Brain microvascular endothelial cell (primary cell): ENCODE measurements at regions not wholly inside any gene's neighbourhood (a gene's known extent, or its start where the extent isn't known, plus 50 kb on each side); places are given as distances from the start of the nearest gene placed in this dataset.

Experiments used
- DNase-seq: peaks from one replicate; pipeline ENCODE4 v3.0.0-alpha.2; 2020
- H3K27ac ChIP-seq: fragments of 250-450 bp; sonication (Bioruptor Pico); 2 replicates; pipeline ENCODE4 v1.5.1; 2020; ENCODE audit warnings: mild to moderate bottlenecking, moderate library complexity
- H3K27me3 ChIP-seq: fragments of 250-450 bp; sonication (Bioruptor Pico); replicated peaks from 2 replicates; pipeline ENCODE4 v1.5.1; 2020; ENCODE audit warnings: mild to moderate bottlenecking
- H3K36me3 ChIP-seq: fragments of 250-450 bp; sonication (Bioruptor Pico); replicated peaks from 2 replicates; pipeline ENCODE4 v1.5.1; 2020; ENCODE audit warnings: mild to moderate bottlenecking
- H3K4me3 ChIP-seq: 2 replicates; pipeline ENCODE4 v1.5.1; 2011; ENCODE audit warnings: low read depth, mild to moderate bottlenecking, control low read depth, low read length, moderate library complexity
- in situ Hi-C: cut with HindIII; loops from 2 replicates; pipeline ENCODE4 v1.10.0; 2017; ENCODE audit warnings: low sequenced_read_pairs, low pct_ligation_motif_present
- TF ChIP-seq, protein P1 (sequence below): IDR thresholded peaks from 2 replicates; pipeline ENCODE4 v1.5.1; 2011; ENCODE audit warnings: low read depth, mild to moderate bottlenecking, moderate library complexity, low read length, control low read depth, inconsistent platforms; ENCODE audit errors: missing control alignments

DNA sequence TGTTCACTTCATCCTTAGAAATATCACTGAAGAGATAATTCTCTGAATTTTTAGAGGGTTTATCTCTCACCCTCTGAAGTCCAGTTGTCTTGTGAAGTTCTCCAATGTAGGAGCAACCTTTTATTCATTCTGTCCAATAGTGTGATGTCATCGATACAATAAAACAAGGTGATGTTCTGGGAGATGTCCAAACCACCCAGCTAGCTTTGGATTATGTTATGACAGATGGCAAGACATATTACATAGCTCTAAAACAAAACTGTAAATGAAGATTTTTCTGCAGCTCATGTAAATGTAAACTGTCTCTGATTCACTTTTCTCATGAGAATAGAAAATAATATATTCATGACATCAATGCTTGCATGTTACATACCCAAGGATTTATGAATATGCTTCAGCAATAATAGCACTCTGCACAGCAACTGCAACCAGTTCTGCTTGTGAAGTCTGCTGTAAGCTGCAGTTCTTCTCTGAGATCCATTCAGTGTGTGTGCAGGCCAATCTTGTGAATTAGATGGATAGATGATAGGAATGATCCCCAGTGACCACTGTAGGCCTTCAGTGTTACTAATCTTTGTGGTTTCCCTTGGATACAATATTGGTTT lies 172.6 kb upstream of the CDH12 start:
- no peak for DNase-seq
- Histone ChIP-seq H3K27me3 (no peaks in the 10 kb centered on the region), H3K4me3 (no peak overlapping the region), H3K27ac (no peak overlapping the region), H3K36me3 (no peaks in the 10 kb centered on the region)
- TF ChIP-seq, protein P1, sequence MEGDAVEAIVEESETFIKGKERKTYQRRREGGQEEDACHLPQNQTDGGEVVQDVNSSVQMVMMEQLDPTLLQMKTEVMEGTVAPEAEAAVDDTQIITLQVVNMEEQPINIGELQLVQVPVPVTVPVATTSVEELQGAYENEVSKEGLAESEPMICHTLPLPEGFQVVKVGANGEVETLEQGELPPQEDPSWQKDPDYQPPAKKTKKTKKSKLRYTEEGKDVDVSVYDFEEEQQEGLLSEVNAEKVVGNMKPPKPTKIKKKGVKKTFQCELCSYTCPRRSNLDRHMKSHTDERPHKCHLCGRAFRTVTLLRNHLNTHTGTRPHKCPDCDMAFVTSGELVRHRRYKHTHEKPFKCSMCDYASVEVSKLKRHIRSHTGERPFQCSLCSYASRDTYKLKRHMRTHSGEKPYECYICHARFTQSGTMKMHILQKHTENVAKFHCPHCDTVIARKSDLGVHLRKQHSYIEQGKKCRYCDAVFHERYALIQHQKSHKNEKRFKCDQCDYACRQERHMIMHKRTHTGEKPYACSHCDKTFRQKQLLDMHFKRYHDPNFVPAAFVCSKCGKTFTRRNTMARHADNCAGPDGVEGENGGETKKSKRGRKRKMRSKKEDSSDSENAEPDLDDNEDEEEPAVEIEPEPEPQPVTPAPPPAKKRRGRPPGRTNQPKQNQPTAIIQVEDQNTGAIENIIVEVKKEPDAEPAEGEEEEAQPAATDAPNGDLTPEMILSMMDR: no peak
- in situ Hi-C loops: no loop called here

DNA sequence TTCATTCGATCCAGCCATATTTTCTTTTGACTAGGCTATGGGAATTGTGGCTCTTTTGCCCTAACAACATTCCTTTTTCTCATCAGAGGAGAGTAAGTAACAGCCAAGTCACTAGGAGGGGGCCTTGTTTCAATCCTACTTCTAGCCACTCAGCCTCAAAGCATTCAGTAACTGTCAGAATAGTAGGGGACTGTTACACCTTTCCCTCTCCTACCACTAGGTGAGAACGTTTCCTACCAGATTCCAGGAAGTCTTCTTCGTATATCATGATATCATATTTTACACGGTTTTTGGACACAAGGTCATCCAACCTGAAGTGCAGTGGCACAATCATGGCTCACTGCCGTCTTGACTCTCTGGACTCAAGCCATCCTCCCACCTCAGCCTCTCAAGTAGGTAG lies 171.3 kb upstream of the CDH12 start:
- H3K27me3 ChIP-seq: no peaks in the 10 kb centered on the region
- no peak for DNase-seq
- no peaks in the 10 kb centered on the region for H3K36me3 ChIP-seq
- in situ Hi-C loops: no loop called here
- H3K27ac ChIP-seq: no peak overlapping the region
- TF ChIP-seq, protein P1: no peak
- no peak overlapping the region for H3K4me3 ChIP-seq

DNA sequence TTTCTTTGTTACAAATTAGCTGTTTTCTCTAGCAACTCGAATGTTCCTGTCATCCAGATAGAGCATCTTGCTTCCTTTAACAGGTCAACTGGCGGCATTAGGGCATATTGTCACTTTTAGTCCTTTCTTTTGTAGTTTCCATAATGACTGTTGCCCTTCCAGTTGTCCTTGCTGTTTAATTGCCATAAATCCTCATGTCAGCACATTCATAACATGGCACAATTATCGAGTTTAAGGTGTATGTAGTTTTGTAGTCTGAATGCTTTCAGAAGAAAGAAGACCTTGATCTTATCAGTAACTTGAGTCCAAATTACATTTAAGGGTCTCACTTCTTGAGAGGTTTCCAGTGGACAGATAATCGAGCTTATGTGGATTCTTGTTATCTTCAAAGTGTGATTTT lies 161.7 kb upstream of the CDH12 start:
- in situ Hi-C loops: no loop called here
- Histone ChIP-seq H3K27ac (no peak overlapping the region), H3K27me3 (no peaks in the 10 kb centered on the region), H3K36me3 (no peaks in the 10 kb centered on the region), H3K4me3 (no peak overlapping the region)
- DNase-seq: no peak
- TF ChIP-seq, protein P1: no peak

DNA sequence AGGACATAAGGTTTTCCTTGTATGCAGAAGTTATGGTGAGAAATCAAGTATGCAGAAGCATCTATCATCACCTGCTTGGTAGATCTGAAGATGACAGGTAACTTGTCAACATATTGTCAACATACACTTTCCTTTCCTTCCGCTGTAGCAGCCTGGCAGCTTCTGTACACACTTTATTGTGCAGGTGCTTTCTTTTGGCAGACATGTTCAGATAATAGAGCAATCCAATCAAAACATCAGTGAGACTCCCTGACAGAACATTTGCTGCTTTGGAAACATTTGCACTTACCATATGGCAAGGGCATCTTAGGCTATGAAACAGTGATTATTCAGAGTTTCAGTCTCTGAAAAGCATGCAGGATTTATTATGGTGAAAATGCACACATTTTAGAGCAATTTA lies 161.1 kb upstream of the CDH12 start:
- DNase-seq: no peak
- Histone ChIP-seq H3K4me3 (no peak overlapping the region), H3K36me3 (no peaks in the 10 kb centered on the region), H3K27me3 (no peaks in the 10 kb centered on the region), H3K27ac (no peak overlapping the region)
- in situ Hi-C loops: no loop called here
- TF ChIP-seq, protein P1: no peak

DNA sequence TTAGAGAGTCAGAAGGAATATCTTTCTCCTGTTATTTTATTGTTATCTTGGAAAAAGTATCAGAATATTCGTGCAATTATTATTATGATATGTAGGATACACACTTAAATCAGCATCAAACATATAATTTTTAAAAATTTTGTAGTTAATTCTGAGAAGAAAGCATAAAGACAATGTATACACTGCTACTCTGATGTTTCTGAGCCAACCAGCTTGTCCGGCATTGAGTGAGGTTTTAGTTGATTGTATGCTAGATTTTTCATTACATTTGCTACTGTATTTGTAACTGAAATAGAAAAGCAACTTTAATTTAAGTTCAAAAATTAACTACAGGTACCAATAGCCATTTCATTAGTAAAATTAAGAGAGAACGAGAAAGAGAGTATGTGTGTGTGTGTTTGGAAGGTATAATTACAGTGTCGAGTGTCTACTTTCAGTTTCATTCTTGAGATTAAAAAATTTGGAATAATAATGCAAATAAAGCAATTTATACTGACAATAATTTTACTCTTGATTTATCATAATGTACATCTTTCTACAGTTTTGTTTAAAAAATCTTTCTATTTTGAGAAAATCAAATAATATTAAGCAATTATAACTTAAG lies 160.4 kb upstream of the CDH12 start:
- no peaks in the 10 kb centered on the region for H3K27me3 ChIP-seq
- H3K36me3 ChIP-seq: no peaks in the 10 kb centered on the region
- TF ChIP-seq, protein P1: no peak
- no peak overlapping the region for H3K27ac ChIP-seq
- H3K4me3 ChIP-seq: no peak overlapping the region
- no peak for DNase-seq
- in situ Hi-C loops: no loop called here

DNA sequence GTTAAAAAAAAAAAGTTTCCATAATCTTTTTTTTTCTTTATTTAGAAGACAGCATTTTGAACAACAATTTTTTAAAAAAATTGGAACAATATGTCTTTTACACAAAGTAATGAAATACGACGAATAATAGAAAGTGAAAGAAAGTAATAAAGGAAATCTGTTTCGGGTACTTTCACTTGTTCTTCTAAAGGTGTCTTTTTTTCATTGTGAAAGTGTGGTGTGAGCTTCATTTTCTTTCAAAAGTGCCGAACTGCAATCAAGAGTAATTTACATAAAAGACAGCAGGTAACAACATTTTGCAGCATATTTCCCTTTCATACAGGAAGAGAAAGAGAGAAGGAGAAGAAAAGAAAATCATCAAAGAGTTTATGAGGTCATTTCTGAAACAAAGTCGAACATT lies 159.7 kb upstream of the CDH12 start:
- in situ Hi-C loops: no loop called here
- no peaks in the 10 kb centered on the region for H3K36me3 ChIP-seq
- TF ChIP-seq, protein P1: no peak
- DNase-seq: no peak
- no peak overlapping the region for H3K27ac ChIP-seq
- no peak overlapping the region for H3K4me3 ChIP-seq
- H3K27me3 ChIP-seq: no peaks in the 10 kb centered on the region
